ENCODE measurements at regions not wholly inside any gene's neighbourhood (a gene's known extent, or its start where the extent isn't known, plus 50 kb on each side); places are given as distances from the start of the nearest gene placed in this dataset.

DNA sequence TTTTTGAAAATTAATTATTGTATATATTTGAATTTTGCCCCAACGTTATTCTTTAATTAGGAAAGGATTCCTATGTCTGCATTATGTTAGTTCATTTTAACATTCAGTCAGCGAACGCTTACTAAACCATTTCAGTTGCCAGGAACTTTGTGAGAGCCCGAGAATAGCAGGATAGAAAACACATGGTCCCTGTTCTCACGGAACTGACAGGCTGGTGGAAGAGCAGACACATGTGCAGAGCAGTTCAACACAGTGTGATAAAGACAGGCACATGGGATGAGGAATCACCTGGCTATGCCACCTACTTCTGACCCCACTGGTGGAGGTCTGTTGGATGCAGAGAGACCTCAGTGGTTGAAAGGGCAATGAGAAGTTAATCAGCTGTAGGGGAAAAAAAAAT lies 367.2 kb downstream of the EPM2A start:
- TF ChIP-seq POLR2AphosphoS5 (IDR thresholded peaks at IDR 0.05; ENCODE audit: low read depth) (no peak), EZH2 (IDR thresholded peaks at IDR 0.05; ENCODE audit: low read depth, unreplicated experiment) (no peak), ZNF114 (CRISPR knock-in tag; IDR thresholded peaks at IDR 0.05) (no peak)
- TF ChIP-seq, protein P1, sequence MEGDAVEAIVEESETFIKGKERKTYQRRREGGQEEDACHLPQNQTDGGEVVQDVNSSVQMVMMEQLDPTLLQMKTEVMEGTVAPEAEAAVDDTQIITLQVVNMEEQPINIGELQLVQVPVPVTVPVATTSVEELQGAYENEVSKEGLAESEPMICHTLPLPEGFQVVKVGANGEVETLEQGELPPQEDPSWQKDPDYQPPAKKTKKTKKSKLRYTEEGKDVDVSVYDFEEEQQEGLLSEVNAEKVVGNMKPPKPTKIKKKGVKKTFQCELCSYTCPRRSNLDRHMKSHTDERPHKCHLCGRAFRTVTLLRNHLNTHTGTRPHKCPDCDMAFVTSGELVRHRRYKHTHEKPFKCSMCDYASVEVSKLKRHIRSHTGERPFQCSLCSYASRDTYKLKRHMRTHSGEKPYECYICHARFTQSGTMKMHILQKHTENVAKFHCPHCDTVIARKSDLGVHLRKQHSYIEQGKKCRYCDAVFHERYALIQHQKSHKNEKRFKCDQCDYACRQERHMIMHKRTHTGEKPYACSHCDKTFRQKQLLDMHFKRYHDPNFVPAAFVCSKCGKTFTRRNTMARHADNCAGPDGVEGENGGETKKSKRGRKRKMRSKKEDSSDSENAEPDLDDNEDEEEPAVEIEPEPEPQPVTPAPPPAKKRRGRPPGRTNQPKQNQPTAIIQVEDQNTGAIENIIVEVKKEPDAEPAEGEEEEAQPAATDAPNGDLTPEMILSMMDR (conservative IDR thresholded peaks at IDR 0.05; ENCODE audit: low read depth in 2 of 2), result no peak

Data from GM23338 (cell line).